DMS53 (cell line): ENCODE measurements at regions not wholly inside any gene's neighbourhood (a gene's known extent, or its start where the extent isn't known, plus 50 kb on each side); places are given as distances from the start of the nearest gene placed in this dataset.

ENCODE experiments used
- DNase-seq: peaks from one replicate; lab custom pipeline; 2025; lab: John Stamatoyannopoulos, UW

DNA sequence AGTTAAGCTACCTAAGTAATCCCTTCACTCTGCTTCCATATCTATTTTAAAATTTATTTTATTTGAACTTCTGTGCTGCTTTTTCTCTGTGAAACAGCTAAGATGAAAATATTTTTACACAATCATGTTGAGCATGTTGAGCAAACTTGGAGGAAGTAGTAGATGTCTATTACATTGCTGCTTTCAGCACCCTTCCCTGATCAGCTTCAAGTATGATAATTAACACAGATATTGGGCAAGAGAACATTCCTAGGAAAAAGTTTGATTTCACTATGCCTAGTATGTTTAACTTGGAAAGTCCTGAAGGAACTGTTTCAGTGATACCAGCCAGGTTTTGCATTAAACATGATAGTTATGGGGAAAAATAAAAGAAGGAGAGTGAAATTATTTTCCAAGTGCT, 283.6 kb downstream of the ELAVL2 start:
- no peak for DNase-seq

DNA sequence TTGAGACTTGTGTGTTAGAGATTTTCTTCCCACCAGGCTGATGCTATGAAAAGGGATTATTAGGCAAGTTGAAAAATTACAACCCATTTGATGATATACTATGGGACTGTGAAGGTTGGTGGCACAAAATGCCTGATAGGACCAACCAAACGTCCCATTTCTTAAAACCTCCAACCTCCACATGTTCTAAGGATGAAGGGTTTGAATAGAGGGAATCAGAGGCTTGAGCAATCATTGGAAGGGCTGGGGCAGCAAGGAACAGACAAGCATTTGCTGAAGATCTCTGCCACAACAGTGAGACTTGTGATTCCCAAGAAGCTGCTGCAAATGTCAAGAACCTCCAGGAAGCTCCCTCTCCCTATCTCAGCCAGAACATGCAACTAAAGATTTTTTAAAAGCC, 283.1 kb downstream of the ELAVL2 start:
- no peak for DNase-seq

DNA sequence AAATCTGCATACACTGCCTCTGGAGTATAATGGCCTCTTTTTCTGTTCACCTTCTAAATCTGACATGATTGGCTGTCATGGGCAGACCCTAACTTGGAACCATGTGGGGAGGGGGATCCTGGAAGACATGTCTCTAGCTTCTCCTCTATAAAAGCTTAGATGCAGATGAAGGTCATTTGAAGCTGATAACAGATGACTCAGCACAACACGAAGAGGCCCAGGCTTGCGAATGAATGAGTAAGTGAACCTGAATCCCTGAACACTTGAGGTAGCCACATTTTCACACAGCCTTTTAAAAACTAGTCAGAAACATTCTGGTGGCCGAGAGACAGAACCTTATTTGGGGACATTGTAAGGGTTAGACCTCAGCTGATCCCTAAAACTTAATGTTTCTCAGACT, 282.6 kb downstream of the ELAVL2 start:
- peak; percentile 18 for DNase-seq

DNA sequence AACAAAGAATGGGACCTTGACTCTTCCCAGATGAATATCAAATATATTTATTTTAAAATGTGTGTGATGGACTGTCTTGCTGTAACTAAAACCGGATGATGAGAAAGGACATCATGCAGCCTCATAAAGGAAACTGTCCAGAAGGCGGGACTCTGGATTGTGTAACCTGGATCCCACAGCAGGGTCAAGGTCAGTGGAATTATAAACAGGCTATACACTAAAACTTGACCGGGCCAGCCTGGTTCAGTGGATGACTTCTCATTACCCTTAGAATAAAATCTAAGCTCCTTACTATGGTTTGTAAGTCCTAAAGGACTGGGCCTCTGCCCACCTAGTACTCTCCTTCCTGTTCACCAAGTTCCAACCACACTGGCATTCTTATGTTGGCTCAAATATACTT, 280.3 kb downstream of the ELAVL2 start:
- DNase-seq = no peak

DNA sequence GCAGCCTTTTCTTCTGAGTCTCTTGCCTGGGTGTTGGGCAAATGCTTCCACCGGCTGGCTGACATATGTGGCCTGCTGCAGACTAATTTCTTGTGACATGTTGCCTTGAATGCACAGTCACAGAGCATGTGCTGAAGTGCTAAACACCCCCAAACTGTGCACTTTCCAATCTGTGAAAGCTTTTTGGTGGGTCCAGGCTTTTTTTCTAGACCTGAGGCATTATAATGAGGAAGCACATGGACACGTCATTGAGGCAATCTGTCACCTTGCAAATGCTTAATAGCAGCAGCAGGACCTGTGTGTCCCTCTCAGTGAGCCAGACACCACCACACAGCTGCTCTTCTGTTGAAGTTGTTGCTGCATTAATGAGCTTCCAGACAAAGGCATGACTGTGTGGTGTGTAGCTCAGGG, 274.7 kb downstream of the ELAVL2 start:
- DNase-seq = no peak

DNA sequence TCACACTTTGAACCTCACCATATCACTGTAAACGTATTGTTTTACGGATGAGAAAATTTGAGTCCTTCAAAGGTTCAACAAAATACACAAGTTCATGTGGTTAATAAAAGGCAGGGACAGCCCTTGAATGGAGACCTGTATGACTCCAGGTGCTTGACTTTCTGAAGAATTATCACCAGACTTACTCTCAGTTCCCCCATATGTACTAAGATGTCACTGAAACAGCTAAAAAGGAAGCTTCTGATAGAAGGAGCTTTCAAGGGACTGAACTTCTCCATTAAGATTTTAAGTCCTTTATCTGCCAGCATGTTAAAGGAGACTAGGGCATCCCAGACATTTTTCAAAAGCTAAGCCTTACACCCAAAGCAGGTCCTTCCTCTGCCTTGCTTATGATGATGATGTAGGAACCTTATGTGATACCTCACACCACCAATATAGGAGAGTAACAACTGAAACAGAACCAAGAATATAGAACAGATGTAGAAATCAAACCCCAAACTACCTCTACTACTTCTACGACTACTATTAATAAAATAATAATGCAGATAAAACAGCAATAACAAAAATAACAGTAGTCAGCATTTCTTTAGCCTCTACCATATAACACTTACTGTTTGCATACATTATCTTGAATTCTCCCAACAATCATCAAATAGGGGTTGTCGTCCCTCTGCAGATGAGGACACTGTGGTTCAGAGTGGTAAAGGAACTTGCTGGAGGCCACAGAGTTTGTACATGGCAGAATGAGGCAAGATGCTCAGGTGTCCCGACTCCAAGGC, 273.9 kb downstream of the ELAVL2 start:
- no peak for DNase-seq

DNA sequence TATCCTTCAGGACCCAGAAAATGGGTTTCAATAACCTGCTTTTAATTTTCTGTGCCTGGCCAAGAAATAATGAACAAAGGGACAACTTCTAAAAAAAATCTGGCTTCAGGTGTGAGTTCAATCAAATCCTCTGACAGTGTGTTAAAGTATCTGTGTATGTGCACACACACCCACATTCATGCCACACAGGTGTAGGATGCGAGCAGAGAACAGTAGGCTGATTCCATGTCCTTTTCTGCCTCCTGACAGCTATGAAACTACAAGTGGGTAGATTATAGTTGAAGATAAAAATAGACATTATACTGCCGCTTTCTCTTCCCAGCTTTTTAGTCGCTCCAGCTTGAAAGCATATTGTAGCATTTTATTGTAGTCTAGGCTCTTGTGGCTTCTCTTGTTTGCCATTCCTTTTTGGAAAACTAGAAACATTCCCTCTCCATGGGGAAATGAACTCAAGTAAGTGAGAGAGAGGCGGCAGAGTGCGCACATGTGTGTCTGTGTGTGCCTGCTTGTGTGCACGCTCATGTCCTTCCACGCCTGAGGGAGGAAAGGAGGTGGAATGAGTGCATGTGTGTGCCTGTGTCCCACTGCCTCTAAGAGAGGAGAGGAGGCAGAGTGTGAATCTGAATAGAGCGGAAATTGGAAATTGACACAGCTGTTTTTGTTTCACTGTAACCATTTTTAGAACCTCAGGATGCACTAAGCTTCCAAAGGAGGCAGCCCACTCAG, 273.0 kb downstream of the ELAVL2 start:
- DNase-seq = no peak

DNA sequence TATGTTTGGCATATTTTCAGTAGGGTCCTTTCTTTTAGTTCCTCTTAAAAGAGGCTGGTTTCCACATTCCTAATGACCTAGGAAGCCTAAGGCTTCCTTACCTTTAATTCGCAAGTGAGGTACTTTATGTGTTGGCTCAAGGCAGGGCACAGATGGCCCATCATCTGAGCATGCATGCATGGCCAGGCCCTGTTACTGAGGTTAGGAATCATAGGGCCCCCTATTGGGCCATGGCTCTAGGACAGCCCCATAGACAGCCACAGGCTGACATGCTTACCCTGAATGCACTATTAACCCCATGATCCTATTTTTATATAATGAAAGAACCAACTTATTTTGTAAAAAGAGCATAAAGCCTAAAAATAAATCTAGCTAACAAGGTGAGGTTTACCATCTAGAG, 271.4 kb downstream of the ELAVL2 start:
- no peak for DNase-seq

DNA sequence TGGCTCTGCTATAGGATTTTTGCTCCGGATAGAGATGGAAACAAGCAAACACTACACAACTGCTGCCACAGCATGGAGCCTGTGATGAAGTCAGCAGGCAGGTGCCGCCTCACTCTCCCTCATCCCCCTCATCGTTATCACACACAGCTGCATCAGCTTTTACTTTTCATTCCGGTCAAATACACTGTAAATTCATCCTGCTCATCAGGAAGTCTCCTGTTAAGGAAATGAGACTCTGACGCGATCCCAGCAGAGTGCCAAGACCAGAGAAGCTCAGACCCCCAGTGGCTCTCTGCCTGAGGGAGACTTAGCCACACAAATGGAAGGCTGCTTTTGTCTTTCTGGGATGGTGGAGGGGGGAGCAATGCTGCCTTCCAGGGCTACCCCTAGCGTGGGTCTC, 270.2 kb downstream of the ELAVL2 start:
- no peak for DNase-seq

DNA sequence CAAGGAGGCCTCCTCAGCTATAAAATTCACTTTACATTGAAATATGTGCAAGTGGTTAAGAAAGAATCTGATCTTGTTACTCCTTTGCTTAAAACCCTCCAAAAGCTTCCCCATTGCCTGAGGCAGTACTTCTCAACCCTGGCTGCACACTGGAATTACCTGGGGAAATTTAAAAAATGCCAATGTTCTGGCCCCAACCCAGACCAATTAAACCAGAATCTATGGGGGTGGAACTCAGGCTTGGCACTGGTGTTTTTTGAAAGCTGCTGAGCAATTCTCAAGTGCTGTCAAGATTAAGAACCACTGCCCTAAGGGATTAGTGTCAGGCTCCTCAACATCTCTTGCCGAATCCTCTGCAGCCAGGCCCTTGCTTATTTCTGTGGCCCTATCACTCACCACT, 269.6 kb downstream of the ELAVL2 start:
- no peak for DNase-seq

DNA sequence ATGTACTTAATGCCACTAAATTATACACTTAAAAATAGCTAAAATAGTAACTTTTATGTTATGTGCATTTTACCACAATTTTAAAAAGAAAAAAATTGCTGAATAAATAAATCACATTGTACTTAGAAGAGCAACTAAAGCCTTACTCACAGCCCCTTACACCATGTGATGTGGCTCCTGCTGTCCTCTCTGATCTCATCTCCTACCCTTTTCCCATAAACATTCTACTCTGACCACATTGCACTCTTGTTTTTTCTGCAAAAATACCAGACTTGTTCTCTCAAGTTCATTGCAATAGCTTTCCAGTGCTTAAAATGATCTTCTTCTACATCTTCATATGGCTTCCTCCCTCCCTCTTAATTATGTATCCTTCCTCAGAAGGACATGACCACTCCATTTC, 268.4 kb downstream of the ELAVL2 start:
- DNase-seq = no peak

DNA sequence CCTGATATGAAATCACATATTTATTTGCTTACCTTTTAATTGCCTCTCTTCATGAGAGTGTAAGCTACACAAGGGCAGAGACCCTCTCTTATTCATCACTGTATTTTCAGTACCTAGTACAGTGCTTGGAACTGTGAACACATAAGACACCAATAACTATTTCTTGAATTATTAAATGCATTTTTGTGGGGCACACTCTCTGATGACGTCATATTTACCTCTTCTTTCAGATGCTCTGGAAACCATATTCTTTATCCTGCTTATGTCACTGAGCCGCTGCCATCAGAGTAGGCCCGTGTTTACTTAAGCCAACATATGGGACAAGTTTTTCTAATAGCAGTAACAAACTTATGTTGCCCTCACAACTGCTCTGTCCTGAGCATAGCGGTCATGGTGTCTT, 266.5 kb downstream of the ELAVL2 start:
- no peak for DNase-seq

DNA sequence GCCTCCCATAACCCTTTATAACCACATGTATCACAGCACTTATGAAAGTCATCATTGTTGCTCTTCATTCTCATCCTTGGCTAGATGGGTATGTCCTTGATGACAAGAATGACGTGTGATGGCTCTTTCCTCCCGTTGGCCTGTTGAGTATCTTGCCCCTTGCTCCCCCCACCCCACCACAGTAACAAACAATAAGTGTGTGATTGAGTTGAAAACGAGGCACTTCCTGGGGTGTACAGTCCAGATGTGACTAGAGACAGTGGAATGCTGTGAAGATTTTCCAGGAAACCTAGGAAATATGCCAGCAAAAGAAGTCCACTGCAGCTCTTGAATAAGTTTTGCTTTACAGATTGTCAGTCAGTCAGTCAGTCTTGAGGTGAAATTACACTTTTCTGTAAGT, 262.5 kb downstream of the ELAVL2 start:
- DNase-seq = no peak

DNA sequence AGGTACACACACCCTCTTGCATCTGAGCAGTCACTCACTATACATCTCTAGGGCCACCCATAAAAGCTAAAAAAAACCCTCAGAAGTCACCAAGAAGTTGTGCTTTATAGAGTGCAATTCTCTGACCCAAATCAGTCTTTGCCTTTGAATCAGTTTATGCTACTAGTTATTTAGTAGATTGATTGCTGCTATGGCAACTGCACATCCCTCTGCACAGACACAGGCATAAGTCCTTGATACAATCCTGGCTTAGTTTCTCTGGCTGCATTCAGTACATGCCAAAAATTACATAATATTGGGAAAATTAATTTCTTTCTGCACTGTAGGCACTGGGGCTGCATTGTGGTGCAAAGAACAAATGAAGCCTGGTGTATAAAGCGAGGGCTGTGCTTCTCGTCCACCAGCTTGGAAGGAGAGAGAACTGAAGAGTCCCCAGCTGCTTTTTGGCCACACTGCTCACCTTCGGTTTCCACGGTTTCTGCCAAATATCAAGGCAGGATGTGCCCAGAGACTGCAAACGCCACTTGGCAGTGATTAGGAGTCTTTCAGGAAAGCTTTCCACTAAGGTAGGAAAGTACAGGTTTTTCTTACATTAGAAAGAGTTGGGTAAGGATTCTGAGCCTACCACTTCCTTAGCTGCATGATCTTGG, 258.4 kb downstream of the ELAVL2 start:
- DNase-seq = no peak

DNA sequence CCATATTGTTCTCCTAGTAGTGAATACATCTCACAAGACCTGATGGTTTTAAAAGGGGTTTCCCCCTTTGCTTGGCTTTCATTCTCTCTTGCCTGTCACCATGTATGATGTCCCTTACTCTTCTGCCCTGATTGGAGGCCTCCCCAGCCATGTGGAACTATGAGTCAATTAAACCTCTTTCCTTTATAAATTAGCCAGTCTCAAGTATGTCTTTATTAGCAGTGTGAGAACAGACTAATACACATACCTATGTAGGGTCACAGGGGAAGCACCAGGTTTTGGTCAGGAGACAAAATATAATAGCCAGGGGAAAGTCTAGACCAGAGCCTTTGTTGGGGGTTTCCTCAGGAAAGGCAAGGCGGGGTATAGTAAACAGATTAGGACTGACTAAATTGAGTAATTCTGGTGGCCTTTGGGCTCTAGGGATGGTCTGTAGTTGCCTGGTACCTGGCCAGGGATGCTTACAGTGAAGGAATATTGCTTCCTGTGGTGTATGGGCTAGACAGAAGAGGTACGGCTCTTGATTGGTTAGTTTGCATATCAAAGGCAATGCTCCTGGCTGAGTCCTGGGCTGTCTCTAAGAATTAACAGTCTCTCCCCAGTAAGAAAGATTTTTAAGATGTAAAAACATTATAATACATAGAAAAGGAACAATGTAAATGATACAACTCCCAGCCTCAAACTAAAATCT, 254.5 kb downstream of the ELAVL2 start:
- no peak for DNase-seq

DNA sequence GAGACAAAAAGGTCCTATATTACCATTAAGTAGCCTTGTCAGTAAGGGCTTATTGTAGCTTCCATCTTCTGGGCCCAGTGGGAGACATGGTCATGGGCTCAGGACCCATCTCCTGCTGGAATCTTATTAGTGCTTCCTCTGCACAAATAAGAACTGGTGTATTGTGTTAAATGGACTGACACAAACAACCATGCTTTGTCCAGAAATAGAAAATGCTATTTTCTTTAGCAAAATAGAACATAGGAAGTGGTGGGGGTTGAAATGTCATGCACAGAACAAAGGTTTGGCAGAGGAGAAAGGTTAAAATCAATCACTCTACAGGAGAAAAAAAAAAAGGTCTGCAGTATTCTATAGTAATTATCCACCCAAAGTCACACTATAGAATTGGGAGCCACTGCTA, 252.2 kb downstream of the ELAVL2 start:
- DNase-seq = no peak

DNA sequence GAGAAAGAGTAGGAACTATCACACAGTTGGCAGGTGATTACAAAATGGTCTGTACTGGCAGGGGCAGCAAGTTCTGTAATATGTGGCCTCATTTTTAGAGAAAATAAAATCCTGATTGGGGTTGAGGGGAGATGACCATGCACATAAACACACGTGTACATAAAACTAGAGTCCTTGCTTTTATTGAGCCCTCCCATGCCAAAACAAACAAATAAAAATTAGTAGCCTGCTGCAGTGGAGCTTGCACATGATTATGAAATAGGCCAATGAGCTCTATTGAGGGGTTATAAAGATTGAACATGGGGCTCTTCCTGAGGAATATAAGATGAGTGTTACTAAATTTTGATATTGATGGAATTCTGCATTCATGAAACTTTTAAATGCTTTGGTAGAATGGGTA, 248.4 kb downstream of the ELAVL2 start:
- DNase-seq = no peak

DNA sequence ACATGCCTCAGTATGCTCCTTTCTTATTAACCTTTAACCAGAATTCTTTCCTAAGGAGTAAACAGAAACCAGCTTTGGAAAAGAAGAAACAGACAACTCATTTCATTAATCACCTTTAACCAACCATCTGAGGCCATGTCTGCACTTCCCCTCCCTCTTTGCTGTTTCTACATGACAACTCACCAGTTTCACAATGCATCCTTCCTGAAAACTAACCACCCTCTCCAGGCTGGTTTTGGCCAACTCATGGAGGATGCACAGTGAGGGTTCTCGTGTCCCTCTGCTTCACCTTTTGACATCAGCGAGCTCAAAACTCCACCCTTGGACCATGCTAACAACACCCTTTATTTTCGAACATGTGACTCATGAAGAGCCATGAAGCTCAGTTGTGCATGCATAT, 244.1 kb downstream of the ELAVL2 start:
- DNase-seq = no peak

DNA sequence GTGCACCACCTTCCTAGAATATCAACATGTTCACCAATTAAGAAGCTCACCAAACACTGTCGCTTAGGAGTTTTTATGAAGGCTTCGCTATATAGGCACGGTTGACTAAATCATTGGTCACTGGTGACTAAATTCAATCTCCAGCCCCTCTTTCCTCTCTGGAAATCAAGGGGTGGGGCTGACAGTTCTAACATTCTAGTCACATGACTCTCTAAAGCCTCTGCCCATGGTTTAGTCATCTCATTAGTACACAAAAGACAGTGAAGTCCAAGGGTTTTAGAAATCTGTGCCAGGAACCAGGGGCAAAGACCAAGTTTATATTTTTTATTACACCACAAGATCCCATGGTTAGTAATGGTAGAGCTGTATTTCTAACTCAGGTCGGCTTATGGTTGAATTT, 243.2 kb downstream of the ELAVL2 start:
- DNase-seq = no peak

DNA sequence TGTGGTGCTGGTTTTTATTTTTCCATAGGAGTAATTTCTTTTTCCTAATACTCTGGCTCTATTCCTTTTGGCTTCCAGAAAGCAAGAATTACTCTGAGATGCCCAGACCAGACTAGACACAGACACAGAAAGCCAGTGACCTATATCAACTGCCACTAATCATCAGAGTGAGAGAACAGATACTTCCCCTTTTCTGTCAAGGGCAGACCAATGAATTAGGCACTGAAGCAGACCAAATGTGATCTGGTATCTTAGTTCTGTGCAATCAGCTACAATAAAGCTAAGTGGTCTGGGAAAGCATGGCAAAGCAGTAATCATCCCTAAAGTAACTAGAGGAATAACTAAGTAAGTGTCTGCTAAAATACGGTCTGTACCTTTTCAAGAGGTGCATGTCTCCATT, 239.1 kb downstream of the ELAVL2 start:
- no peak for DNase-seq

DNA sequence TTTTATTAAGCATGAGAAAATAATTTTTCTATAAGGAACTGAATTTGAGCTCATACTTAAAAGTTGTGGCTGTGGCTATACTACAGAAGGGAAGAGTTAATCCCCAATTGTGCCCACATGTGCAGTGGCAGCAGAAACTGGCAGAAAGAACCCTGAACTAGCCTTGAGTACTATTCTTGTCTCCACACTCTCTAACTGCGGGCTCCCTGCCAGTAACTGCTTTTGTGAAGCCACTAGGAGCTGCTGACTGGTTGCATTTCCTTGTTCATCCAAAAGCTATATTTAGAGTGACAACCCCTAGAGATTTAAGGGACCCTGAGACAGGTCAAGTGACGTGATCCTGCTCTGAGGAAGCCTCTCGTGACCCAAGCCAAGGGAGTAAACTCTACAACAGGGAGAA, 238.6 kb downstream of the ELAVL2 start:
- no peak for DNase-seq

DNA sequence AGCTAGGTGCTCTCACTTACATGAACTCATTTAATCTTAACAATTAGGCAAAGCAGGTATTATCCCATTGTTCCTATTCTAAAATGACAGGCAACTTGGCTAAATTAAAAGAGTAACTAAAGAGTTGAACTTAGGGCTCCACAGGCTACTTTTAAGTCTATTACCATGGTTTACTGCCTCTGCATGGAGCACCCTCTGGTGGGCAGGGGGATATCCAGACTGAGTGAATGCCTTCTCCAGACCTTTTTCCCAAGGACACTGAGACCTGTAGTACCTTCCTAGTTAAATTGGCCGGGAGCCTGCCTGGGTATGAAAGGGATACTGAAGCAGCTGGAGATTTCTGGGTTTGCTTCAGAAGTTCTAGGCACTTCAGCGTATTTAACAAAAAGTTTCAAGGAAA, 238.1 kb downstream of the ELAVL2 start:
- DNase-seq = peak; percentile 23
